HG03575 (cell line): ENCODE measurements at regions not wholly inside any gene's neighbourhood (a gene's known extent, or its start where the extent isn't known, plus 50 kb on each side); places are given as distances from the start of the nearest gene placed in this dataset.

Experiments used
- ATAC-seq: cut with Tn5 transposase; IDR thresholded peaks from one replicate; pipeline ENCODE4 v1.9.1; 2021; ENCODE audit not compliant: unreplicated experiment, insufficient number of reproducible peaks, low FRiP score; ENCODE audit errors: extremely low read depth

- ATAC-seq, result no peak
These were observed 519.3 kb downstream of the BCL11B start for GRCh38 chr14:98752660-98753059.

- no peak for ATAC-seq
These were observed 517.5 kb downstream of the BCL11B start for GRCh38 chr14:98754343-98755020.

GRCh38 chr14:98756749-98757148 lies 515.2 kb downstream of the BCL11B start:
- no peak for ATAC-seq

- ATAC-seq, result no peak
These were observed 513.6 kb downstream of the BCL11B start for GRCh38 chr14:98758440-98758839.

GRCh38 chr14:98761993-98762392 lies 510.0 kb downstream of the BCL11B start:
- no peak for ATAC-seq

- no peak for ATAC-seq
These were observed 505.2 kb downstream of the BCL11B start for GRCh38 chr14:98766818-98767217.

- no peak for ATAC-seq
These were observed 502.7 kb downstream of the BCL11B start for GRCh38 chr14:98769326-98769725.

GRCh38 chr14:98770151-98770550 lies 501.8 kb downstream of the BCL11B start:
- no peak for ATAC-seq

- ATAC-seq, result no peak
These were observed 498.2 kb downstream of the BCL11B start for GRCh38 chr14:98773814-98774213.

GRCh38 chr14:98775892-98776291 lies 496.1 kb downstream of the BCL11B start:
- ATAC-seq, result no peak

- no peak for ATAC-seq
These were observed 489.9 kb downstream of the BCL11B start for GRCh38 chr14:98782062-98782461.

GRCh38 chr14:98785578-98785977 lies 486.4 kb downstream of the BCL11B start:
- no peak for ATAC-seq

GRCh38 chr14:98786456-98786855 lies 485.5 kb downstream of the BCL11B start:
- ATAC-seq, result no peak

GRCh38 chr14:98791661-98792060 lies 480.3 kb downstream of the BCL11B start:
- no peak for ATAC-seq

- ATAC-seq, result no peak
These were observed 479.8 kb downstream of the BCL11B start for GRCh38 chr14:98792171-98792570.

- ATAC-seq, result no peak
These were observed 473.9 kb downstream of the BCL11B start for GRCh38 chr14:98798099-98798498.

- ATAC-seq, result no peak
These were observed 472.1 kb downstream of the BCL11B start for GRCh38 chr14:98799891-98800290.

- ATAC-seq, result no peak
These were observed 470.0 kb downstream of the BCL11B start for GRCh38 chr14:98802044-98802443.

- no peak for ATAC-seq
These were observed 468.8 kb downstream of the BCL11B start for GRCh38 chr14:98803196-98803595.

- no peak for ATAC-seq
These were observed 463.2 kb downstream of the BCL11B start for GRCh38 chr14:98808494-98809407.
